Right kidney (tissue), 1 donor: ENCODE measurements at regions not wholly inside any gene's neighbourhood (a gene's known extent, or its start where the extent isn't known, plus 50 kb on each side); places are given as distances from the start of the nearest gene placed in this dataset.
"Not testable (repeated sequence)": the region's sequence is repeated elsewhere in the genome, so short reads cannot be mapped to it uniquely, and the experiment has no call there.

Experiments
- DNase-seq: peaks from one replicate; pipeline ENCODE4 v3.0.0-alpha.2; 2016

- DNase-seq: no peak
Observed at GRCh38 chr2:189312643-189313042, 128.6 kb upstream of the WDR75 start.

DNA sequence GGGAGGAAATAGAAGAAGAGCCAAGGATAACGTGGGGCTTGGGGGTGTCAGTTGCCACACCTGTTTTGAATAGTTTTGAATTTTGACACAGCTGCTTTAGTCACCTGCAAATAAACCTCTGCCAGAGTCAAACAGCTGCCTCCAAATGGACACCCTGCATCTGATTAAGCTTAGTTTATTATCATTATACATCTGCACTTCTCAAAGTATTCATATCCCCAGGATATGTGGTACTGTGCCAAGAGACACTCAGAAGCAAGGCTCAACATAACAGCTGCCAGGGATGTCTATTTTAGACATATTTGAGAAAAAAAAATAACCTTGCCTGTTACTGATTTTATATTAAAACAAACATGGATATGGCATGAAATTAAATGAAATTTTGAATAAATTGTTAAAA lies 122.5 kb upstream of the WDR75 start:
- no peak for DNase-seq

GRCh38 chr2:189319424-189319823 lies 121.8 kb upstream of the WDR75 start:
- not testable (repeated sequence) for DNase-seq

DNA sequence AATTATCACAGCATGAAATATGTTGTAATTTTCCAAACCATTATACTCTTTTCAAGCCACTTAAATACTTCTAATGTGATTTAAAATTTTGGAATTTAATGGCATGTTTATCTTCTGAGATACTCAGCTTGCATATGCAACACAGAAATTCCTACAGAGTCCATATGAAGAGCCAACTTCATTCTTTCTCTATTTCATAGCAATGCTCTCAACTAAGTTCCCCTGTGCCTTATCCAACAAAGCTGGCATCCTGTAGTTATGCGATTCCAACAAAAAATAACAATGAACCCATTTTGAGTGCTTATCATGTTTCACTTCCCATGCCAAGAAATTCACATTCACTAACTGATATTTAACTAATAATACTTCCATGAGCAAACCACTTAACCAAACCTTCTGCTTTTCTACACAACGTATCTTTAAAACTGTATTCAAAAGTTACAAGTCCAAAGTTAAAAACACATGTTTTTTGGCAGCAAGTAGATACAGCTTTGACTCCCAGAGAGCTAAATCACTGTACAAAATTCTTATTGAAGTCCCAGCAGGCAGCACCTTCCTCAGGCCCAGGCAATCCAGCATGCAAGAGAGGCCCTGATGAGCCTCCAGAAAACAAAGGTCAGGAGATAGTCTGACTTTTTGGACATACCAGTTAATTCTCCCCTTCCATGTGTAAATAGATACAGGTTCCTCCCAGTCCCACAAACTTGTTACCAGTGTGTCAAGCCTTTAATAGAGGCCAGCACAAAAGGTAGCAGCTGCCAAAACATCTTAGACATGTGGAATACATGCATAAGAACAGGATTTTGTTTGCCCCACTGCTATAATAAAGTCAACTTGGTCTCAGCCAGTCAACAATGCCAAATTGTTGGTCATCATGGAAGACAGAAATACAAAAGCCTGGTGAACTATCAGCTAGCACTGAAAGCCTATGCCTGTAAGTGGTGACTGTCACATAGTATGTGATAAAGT lies 113.1 kb upstream of the WDR75 start:
- DNase-seq: no peak

- DNase-seq: no peak
Observed at GRCh38 chr2:189328848-189329245, 112.4 kb upstream of the WDR75 start.

DNA sequence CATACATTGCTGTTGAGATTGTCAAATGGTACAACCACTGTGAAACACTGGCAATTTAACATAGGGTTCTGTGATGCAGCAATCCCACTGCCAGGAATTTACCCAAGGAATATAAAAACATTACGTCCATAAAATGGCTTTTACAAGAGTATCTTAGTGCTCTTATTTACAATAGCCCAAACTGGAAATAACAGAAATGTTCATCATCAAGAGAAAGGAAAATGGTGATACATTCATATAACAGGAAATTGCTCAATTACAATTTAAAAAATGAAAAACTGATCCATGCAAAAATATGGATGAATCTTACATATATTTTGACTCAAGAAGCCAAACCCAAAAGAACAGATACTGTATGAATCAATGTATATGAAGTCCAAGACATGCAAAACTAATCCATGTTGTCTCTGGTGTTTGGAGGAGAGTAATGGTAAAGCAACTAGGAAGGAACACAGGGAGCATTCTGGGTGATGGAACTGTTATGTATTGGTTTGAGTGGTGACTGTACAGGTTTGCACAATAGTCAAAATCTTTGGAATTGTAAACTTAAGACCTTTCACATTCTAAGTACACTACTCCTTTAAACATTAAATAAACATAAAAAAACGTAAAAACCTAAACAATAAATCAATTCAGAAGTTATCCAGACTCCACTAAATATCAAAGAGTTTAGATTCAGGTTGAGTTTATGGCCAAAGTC lies 104.8 kb upstream of the WDR75 start:
- no peak for DNase-seq

DNA sequence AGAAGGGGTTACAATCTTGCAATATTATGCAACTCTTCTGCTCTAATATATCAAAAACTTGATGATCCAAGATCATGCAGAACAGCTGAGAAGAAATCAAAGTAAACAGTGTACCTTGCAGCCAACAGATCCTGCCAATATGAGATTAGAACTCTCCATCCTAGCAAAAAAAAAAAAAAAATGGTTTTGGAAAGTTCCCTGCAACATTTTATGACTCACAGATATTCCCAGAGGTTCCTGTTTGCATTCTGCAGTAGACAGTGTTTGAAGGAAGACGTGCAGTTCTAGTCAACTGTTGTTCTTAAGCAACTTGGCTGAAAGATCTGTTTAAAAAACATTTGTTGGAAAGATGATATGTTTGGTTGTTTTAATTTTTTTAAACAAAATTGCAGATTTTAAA lies 103.6 kb upstream of the WDR75 start:
- no peak for DNase-seq

- no peak for DNase-seq
Observed at GRCh38 chr2:189338115-189338514, 103.2 kb upstream of the WDR75 start.

GRCh38 chr2:189341077-189341476 lies 100.2 kb upstream of the WDR75 start:
- no peak for DNase-seq

- no peak for DNase-seq
Observed at GRCh38 chr2:189344043-189344442, 97.2 kb upstream of the WDR75 start.

GRCh38 chr2:189347540-189347939 lies 93.7 kb upstream of the WDR75 start:
- peak; percentile 4 for DNase-seq

- no peak for DNase-seq
Observed at GRCh38 chr2:189348369-189348768, 92.9 kb upstream of the WDR75 start.

GRCh38 chr2:189350540-189351209 lies 90.6 kb upstream of the WDR75 start:
- DNase-seq: no peak

DNA sequence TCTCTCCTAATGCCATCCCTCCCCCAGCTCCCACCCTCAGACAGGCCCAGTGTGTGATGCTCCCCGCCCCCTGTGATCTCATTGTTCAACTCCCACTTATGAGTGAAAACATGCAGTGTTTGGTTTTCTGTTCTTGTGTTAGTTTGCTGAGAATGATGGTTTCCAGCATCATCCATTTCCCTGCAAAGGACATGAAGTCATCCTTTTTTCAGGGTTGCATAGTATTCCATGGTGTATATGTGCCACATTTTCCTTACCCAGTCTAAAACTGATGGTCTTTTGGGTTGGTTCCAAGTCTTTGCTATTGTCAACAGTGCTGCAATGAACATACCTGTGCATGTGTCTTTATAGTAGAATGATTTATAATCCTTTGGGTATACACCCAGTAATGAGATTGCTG lies 89.3 kb upstream of the WDR75 start:
- DNase-seq: not testable (repeated sequence)

- DNase-seq: not testable (repeated sequence)
Observed at GRCh38 chr2:189357375-189357774, 83.9 kb upstream of the WDR75 start.

DNA sequence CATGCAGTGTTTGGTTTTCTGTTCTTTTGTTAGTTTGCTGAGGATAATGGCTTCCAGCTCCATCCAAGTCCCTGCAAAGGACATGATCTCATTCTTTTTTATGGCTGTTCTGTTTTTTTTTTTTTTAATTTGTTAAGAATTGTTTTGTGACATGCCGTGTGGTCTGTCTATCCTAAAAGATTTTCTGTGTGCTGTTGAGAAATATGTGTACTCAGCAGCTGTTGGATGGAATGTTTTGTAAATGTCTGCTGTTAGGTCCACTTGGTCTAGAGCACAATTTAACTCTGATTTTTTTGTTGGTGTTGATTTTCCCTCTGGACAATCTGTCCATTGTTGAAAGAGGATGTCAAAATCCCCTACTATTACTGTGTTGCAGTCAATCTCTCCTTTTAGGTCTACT lies 80.4 kb upstream of the WDR75 start:
- no peak for DNase-seq

DNA sequence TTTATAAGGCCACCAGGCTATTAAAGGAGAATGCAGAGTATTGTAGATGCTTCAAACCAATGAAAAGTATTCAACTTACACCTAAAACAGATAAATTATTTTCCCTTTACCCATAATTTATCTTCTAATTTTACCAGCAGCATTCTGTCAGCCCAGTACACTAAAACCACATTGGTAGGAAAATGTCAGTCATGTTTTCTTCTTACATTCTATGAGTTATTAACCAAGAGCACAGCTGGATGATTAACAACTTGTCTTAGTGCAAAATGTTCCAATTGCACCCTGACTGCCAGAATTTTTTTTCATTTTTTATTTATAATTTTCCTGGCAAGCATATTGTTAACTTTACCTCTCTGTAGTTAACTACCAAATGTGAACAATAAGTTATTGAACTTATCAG lies 79.0 kb upstream of the WDR75 start:
- DNase-seq: no peak

- no peak for DNase-seq
Observed at GRCh38 chr2:189363559-189363958, 77.7 kb upstream of the WDR75 start.

DNA sequence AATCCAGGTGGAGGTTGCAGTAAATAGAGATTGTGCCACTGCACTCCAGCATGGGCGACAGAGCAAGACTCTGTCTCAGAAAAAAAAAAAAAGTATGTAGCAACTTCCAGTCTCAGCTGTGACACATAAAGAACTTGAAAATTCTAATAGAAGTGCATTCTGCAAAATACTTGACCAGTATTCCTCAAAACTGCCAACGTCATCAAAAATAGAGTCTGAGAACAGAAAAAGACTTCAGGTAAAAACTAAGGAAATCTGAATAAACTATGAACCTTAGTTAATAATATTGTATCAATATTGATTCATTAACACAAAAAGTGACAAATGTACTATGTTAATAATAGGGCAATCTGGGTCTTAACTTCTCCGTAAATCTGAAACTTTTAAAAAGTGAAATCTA lies 76.7 kb upstream of the WDR75 start:
- no peak for DNase-seq

- no peak for DNase-seq
Observed at GRCh38 chr2:189366349-189366748, 74.9 kb upstream of the WDR75 start.

- DNase-seq: no peak
Observed at GRCh38 chr2:189367343-189367742, 73.9 kb upstream of the WDR75 start.

DNA sequence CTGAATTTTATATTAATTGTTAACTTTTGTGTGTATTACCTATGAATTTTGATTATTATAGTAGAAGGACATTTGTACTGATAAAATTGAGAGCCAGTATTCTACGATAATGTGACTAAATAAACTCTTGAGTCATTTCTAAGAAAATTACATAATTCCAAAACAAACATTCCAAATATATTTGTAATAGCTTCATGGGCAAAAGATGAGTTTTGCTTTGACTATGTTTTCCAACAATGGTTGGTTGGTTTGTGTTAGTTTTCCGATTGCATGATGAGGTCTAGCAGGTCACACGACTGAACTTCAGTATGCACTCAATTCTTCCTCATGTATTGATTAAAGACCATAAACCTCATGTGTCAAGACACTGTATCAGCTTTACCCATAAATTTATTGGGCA lies 71.7 kb upstream of the WDR75 start:
- DNase-seq: no peak

GRCh38 chr2:189370719-189371118 lies 70.6 kb upstream of the WDR75 start:
- no peak for DNase-seq
